GM12874 (cell line): ENCODE measurements at regions not wholly inside any gene's neighbourhood (a gene's known extent, or its start where the extent isn't known, plus 50 kb on each side); places are given as distances from the start of the nearest gene placed in this dataset.

Source experiments
- TF ChIP-seq, protein P1 (sequence below): IDR thresholded peaks from 2 replicates; pipeline ENCODE4 v1.5.1; 2011; ENCODE audit warnings: low read depth, mild to moderate bottlenecking, control low read depth, low read length, moderate library complexity; ENCODE audit not compliant: insufficient read depth

DNA sequence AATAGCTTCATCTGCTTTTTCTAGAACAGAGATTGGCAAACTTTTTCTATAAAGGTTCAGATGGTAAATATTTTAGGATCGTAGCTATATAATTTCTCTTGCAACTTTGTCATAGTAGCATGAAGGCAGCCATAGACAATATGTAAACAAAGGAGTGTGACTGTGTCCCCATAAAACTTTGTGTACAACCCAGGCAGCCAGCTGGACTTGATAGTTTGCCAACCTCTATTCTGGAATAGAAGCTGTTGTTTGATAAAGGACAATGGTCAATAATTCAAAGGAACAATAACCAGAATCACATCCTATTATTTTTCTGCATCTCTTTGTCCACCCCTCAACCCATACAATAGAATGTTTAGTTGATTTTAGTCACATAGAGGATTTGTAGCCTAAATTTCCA, 286.7 kb downstream of the LMX1A start:
- TF ChIP-seq, protein P1, sequence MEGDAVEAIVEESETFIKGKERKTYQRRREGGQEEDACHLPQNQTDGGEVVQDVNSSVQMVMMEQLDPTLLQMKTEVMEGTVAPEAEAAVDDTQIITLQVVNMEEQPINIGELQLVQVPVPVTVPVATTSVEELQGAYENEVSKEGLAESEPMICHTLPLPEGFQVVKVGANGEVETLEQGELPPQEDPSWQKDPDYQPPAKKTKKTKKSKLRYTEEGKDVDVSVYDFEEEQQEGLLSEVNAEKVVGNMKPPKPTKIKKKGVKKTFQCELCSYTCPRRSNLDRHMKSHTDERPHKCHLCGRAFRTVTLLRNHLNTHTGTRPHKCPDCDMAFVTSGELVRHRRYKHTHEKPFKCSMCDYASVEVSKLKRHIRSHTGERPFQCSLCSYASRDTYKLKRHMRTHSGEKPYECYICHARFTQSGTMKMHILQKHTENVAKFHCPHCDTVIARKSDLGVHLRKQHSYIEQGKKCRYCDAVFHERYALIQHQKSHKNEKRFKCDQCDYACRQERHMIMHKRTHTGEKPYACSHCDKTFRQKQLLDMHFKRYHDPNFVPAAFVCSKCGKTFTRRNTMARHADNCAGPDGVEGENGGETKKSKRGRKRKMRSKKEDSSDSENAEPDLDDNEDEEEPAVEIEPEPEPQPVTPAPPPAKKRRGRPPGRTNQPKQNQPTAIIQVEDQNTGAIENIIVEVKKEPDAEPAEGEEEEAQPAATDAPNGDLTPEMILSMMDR = no peak

DNA sequence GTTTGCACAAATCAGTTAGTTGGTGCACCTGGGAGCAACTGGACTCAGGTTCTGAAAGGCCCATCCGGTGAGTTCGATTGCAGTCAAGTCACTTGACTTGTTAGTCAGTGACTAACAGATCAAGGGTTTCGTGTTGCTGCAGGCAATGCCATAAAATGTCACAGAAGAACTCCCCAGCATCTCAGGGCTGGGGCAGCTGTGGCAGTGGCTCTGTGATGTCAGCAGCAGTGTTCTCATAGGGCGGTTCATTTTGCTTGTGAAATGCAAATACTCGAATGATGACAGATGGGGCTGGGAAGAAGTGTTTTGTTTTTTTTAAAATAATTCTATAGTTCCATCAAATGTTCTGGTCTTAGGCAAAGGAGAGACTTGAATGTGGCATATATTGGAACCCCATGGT, 287.8 kb downstream of the LMX1A start:
- TF ChIP-seq, protein P1 = no peak

DNA sequence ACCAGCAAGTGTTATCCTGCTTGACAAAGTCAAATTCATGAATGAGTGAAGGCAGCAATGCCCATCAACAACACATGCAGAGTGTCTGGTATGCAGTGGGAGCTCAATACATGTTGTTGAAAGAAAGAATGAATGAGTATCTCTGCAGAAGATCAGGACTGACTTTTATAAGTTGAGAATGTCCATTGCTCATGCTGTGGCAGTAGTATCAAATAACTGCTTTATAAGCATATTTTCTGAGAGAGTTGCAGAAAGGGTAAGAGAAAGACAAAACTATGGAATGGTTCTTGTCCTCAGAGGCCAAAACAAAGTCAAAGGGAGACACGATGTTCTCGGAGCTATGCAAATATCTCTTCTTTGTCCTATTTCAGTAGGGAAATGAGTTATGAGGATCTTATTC, 288.7 kb downstream of the LMX1A start:
- TF ChIP-seq, protein P1 = no peak

DNA sequence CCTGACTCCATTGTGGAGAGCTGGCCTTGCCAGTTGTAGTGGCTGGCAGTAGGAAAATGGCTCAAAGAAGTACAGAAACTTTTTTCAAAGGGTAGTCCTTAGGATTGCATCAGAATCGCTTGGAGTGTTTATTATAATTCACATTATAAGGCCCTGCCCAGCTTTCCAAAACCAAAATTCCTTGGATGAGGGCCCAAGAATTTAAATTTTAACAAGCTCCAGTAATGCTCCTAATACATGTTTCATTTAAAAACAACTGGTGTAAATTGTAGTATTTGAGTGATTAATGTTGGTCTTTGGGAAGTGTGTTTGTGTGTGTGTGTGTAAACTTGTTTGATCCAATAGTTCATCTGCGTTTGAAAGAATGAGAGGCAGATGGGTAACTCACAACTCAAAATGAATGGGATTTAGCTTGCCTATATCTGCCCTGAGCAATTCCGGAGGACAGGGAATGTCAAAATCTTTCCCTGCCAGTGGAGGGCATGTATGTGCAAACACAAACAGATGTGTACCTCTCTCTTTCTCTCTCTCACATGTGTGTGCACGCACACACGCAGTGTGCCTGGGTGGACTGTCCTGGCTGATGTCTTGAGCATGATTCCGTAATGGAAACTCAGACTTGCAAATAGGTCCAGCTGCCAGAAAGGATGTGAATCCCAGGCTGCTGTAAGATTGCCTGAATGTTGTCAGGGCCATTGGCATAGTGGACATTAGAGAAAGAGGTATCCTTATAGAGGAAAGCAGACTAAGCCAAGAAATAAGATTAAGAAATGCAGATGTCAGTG, 293.1 kb downstream of the LMX1A start:
- TF ChIP-seq, protein P1 = no peak

DNA sequence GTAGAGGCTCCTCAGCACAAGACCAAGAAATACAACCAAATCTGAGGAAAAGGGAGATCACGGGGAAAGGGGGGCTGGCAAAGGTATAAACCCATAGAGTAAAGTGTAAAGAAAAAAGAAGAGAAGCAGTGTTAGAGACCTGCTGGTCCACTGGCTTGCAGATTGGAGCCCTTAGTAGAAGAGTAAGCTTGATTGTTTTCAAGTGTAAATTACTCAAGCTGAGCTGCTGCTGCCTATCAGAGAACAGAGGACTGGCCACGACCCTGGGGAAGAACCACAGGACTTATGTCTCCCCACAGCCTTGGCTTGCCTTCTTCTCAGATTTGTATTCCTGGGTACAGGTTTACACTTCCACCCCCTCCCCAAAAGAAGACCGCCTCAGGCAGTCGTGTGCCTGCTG, 294.2 kb downstream of the LMX1A start:
- TF ChIP-seq, protein P1 = no peak

DNA sequence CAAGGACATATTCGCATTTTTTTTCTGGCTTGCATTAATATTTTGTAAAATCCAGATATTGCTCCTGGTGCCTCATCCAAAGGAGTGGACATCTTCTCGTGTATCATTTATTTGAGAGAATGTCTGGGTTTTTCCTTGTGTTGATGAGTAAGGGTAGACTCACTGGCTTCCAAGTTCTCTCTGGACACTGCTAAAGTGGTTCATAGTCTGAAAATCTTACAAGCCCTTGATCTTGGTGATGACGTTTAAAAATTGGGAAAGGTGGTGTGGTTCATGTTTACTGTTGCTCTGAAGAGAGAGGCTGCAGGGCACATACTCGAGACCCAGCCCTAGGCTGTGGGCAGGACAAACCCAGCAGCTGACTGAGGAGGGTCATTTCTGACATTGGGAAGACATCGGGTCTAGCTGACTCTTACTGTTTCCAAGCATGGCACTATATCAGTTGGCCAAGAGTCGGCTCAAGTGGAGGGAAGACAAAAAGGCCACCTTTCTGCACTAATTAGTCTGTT, 296.2 kb downstream of the LMX1A start:
- TF ChIP-seq, protein P1 = no peak

DNA sequence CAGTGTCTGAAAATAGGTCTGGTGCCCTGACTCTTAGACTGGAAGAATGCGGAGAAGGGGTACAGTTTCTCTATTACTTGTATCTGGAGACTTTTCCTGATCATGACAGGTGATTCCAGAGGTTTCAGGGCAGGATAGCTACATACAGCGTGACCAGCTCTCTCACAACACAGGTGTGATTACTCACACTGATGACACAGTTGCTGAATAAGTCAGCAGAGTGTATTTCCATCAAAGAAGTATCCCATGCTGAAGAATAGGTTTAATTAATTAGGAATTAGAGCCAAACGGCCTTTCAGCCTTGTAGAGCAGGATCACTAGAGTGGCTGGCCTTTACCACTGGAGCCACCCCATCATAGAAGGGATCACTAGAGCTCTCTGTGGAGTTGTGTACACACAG, 298.6 kb downstream of the LMX1A start:
- TF ChIP-seq, protein P1 = no peak
